Progenitor cell of endocrine pancreas (in vitro differentiated cells): ENCODE measurements at regions not wholly inside any gene's neighbourhood (a gene's known extent, or its start where the extent isn't known, plus 50 kb on each side); places are given as distances from the start of the nearest gene placed in this dataset.

Experiments
- DNase-seq: peaks from one replicate; pipeline ENCODE4 v3.0.0; 2021; ENCODE audit warnings: low spot score; ENCODE audit not compliant: unreplicated experiment
- H3K27ac Mint-ChIP-seq: 2 replicates; pipeline ENCODE4 v1.8.0; 2021; ENCODE audit warnings: mild to moderate bottlenecking, moderate library complexity, mixed read lengths
- H3K27me3 Mint-ChIP-seq: 2 replicates; pipeline ENCODE4 v1.8.0; 2021; ENCODE audit warnings: mixed read lengths
- H3K36me3 Mint-ChIP-seq: 2 replicates; pipeline ENCODE4 v1.8.0; 2022; ENCODE audit warnings: mixed read lengths; ENCODE audit not compliant: insufficient read depth
- H3K4me1 Mint-ChIP-seq: 2 replicates; pipeline ENCODE4 v1.8.0; 2021; ENCODE audit warnings: low read depth, mixed read lengths
- H3K4me3 Mint-ChIP-seq: 2 replicates; pipeline ENCODE4 v1.8.0; 2021; ENCODE audit warnings: low read depth, mild to moderate bottlenecking, moderate library complexity, mixed read lengths
- H3K9me3 Mint-ChIP-seq: 2 replicates; pipeline ENCODE4 v1.8.0; 2021; ENCODE audit warnings: low read depth, mixed read lengths
- CTCF ChIP-seq: fragments of 200-600 bp; sonication (generic); IDR thresholded peaks from one replicate; pipeline ENCODE4 v1.5.0; 2021; ENCODE audit warnings: antibody characterized with exemption, mild to moderate bottlenecking; ENCODE audit not compliant: unreplicated experiment

DNA sequence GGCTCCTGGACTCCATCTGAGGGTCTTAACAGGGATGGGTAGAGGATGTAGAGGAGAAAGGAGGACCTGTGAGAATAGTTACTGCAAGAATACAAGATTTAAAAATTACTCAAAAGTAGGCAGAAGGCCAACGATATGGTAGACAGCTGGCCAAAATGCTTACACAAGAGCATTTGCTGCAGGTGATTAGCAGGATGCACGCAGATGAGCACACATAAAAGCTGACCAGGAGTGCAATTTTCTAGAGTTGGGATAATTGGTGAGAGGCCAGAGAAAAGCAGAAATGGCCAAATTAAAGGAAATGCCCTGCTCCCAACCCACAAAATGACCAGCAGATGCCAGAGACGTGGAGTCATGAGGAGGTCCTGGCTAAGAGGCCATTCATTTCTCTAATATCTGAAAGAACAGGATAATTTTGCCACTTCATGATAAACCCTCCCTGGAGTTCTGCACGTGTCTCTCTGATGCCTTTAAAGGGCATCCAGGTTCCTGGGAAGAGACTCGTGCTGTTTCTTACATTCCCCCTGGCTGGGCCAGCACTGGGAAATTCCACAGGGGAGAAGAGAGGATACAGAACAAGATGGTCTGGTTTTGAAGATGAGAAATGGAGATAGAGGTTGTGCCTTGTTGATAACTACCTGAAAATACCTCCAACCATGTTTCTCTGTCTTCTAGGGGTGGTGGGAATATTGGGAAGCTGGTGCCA is 62.3 kb upstream of the KCNA3 start:
- no peak for DNase-seq
- Mint-ChIP-seq H3K27me3 (peaks cover 26% of the 10 kb centered on the region), H3K27ac (no peak overlapping the region), H3K4me1 (no peaks in the 10 kb centered on the region), H3K4me3 (no peak overlapping the region), H3K36me3 (no peaks in the 10 kb centered on the region), H3K9me3 (no peaks in the 10 kb centered on the region)
- no peak for TF ChIP-seq CTCF

- H3K36me3 Mint-ChIP-seq, result no peaks in the 10 kb centered on the region
- H3K27me3 Mint-ChIP-seq, result peaks cover 35% of the 10 kb centered on the region
- H3K4me3 Mint-ChIP-seq, result no peak overlapping the region
- no peaks in the 10 kb centered on the region for H3K4me1 Mint-ChIP-seq
- TF ChIP-seq CTCF, result no peak
- DNase-seq, result no peak
- no peaks in the 10 kb centered on the region for H3K9me3 Mint-ChIP-seq
- no peak overlapping the region for H3K27ac Mint-ChIP-seq
Measured at GRCh38 chr1:110734133-110734680, 59.5 kb upstream of the KCNA3 start.

DNA sequence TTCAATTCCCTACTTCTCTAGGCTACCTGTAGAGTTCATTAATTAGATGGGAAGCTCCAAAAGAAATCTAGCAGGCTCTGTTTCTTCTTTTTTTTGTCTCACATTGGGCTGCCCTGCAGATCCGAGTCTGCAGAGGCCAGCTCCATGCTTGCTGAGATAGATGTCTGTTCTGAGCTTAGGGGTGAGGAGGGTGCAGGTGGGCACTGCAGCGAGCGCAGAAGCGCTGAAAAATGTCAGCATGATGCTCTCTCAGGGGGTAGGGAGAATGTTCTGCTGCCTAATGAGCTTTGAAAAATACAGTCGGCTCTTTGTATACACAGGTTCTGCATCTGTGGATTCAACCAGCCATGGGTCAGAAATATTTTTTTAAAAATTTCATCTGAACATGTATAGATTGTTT is 56.8 kb upstream of the KCNA3 start:
- Mint-ChIP-seq H3K36me3 (no peaks in the 10 kb centered on the region), H3K4me3 (no peak overlapping the region), H3K4me1 (no peaks in the 10 kb centered on the region), H3K27me3 (peaks cover 46% of the 10 kb centered on the region), H3K27ac (no peak overlapping the region), H3K9me3 (no peaks in the 10 kb centered on the region)
- no peak for TF ChIP-seq CTCF
- no peak for DNase-seq

- no peak overlapping the region for H3K4me3 Mint-ChIP-seq
Measured at GRCh38 chr1:110728388-110729001, 53.8 kb upstream of the KCNA3 start.

DNA sequence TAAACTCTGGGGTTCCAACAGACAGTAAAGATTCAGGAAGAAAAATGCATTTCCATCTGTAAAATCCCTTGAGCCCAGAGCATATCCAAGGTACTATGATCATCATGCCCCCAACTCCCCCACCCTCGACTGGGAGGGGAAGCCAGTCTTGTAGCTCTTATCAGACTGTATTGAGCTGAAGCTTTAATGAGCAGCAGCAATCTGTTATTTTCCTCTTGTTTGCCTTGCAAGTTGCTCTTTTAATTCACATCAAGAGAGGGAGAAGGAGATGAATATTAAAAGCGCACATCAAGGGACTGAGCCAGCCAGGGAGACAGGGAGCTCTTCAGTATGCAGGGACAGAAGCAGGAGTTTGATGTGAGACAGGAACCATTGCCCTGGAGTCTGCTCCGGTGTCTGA is 52.5 kb upstream of the KCNA3 start:
- Mint-ChIP-seq H3K4me3 (no peak overlapping the region), H3K4me1 (no peaks in the 10 kb centered on the region), H3K27ac (no peak overlapping the region), H3K9me3 (no peaks in the 10 kb centered on the region), H3K27me3 (peaks cover 31% of the 10 kb centered on the region), H3K36me3 (no peaks in the 10 kb centered on the region)
- DNase-seq, result no peak
- TF ChIP-seq CTCF, result no peak

More at GRCh38 chr1:110728388-110729001, 53.8 kb upstream of the KCNA3 start:
- Mint-ChIP-seq H3K27ac (no peak overlapping the region), H3K4me1 (no peaks in the 10 kb centered on the region), H3K27me3 (peaks cover 37% of the 10 kb centered on the region), H3K9me3 (no peaks in the 10 kb centered on the region), H3K36me3 (no peaks in the 10 kb centered on the region)
- DNase-seq, result no peak
- no peak for TF ChIP-seq CTCF
